OCI-LY3 (cell line): ENCODE measurements at regions not wholly inside any gene's neighbourhood (a gene's known extent, or its start where the extent isn't known, plus 50 kb on each side); places are given as distances from the start of the nearest gene placed in this dataset.
"Not testable (repeated sequence)": the region's sequence is repeated elsewhere in the genome, so short reads cannot be mapped to it uniquely, and the experiment has no call there.

Experiments
- EZH2phosphoT487 ChIP-seq: fragments of 200-600 bp; shearing (Covaris generic); IDR thresholded peaks from 2 replicates; pipeline ENCODE4 v1.6.1; 2018; ENCODE audit warnings: antibody characterized with exemption, mixed run types, low read depth
- TF ChIP-seq, protein P1 (sequence below): fragments of 200-600, 300-600 bp; sonication (generic); IDR thresholded peaks from 2 replicates; pipeline ENCODE4 v1.5.1; 2014; ENCODE audit warnings: antibody characterized with exemption, low read length, low read depth

DNA sequence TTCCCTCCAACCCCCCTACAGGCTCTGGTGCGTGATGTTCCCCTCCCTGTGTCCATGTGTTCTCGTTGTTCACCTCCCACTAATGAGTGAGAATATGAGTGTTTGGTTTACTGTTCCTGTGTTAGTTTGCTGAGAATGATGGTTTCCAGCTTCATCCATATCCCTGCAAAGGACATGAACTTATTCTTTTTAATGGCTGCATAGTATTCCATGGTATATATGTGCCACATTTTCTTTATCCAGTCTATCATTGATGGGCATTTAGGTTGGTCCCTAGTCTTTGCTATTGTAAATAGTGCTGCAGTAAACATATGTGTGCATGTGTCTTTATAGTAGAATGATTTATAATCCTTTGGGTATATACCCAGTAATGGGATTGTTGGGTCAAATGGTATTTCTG, 175.5 kb upstream of the DTNA start:
- TF ChIP-seq, protein P1, sequence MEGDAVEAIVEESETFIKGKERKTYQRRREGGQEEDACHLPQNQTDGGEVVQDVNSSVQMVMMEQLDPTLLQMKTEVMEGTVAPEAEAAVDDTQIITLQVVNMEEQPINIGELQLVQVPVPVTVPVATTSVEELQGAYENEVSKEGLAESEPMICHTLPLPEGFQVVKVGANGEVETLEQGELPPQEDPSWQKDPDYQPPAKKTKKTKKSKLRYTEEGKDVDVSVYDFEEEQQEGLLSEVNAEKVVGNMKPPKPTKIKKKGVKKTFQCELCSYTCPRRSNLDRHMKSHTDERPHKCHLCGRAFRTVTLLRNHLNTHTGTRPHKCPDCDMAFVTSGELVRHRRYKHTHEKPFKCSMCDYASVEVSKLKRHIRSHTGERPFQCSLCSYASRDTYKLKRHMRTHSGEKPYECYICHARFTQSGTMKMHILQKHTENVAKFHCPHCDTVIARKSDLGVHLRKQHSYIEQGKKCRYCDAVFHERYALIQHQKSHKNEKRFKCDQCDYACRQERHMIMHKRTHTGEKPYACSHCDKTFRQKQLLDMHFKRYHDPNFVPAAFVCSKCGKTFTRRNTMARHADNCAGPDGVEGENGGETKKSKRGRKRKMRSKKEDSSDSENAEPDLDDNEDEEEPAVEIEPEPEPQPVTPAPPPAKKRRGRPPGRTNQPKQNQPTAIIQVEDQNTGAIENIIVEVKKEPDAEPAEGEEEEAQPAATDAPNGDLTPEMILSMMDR = not testable (repeated sequence)
- TF ChIP-seq EZH2phosphoT487 = not testable (repeated sequence)
